Sigmoid colon (tissue), 6 donors: ENCODE measurements at regions not wholly inside any gene's neighbourhood (a gene's known extent, or its start where the extent isn't known, plus 50 kb on each side); places are given as distances from the start of the nearest gene placed in this dataset.
"Not testable (repeated sequence)": the region's sequence is repeated elsewhere in the genome, so short reads cannot be mapped to it uniquely, and the experiment has no call there.

Experiments
- DNase-seq: peaks from one replicate; pipeline ENCODE4 v3.0.0-alpha.2; 2019
- H3K27ac ChIP-seq, 4 donors: fragments of 200-600 bp; sonication (generic); one replicate each; pipeline ENCODE4 v1.5.1; 2016 to 2019; ENCODE audit warnings: mild to moderate bottlenecking in 1 of 4
- H3K27me3 ChIP-seq, 3 donors: fragments of 200-600 bp; sonication (generic); one replicate each; pipeline ENCODE4 v1.5.1; 2019; ENCODE audit warnings: mild to moderate bottlenecking in 1 of 3
- H3K36me3 ChIP-seq, 4 donors: fragments of 200-600 bp; sonication (generic); one replicate each; pipeline ENCODE4 v1.5.1; 2016 to 2019
- H3K4me1 ChIP-seq, 4 donors: fragments of 200-600 bp; sonication (generic); one replicate each; pipeline ENCODE4 v1.5.1; 2017 to 2019
- H3K4me3 ChIP-seq, 4 donors: fragments of 200-600 bp; sonication (generic); one replicate each; pipeline ENCODE4 v1.5.1; 2017 to 2019; ENCODE audit warnings: mild to moderate bottlenecking in 2 of 4, moderate library complexity in 1 of 4
- H3K9me3 ChIP-seq, 4 donors: fragments of 200-600 bp in 3 of 4; sonication (generic) in 3 of 4; one replicate each; pipeline versions ENCODE4 v1.5.1 to v1.6.1; 2013 to 2019
- CTCF ChIP-seq, 4 experiments: fragments of 450-650 bp in 3 of 4; fragments of 200-600 bp in 1 of 4; IDR thresholded peaks; one replicate each; pipeline ENCODE4 v1.5.1; 2016 to 2019; ENCODE audit warnings: antibody characterized with exemption in 4 of 4, mild to moderate bottlenecking in 3 of 4, moderate library complexity in 2 of 4
- EP300 ChIP-seq, 4 donors: sonication (generic); formaldehyde crosslinking; IDR thresholded peaks; one replicate each; pipeline ENCODE4 v1.6.1; 2017; ENCODE audit warnings: antibody characterized with exemption in 4 of 4
- POLR2A ChIP-seq, 2 donors: fragments of 450-650 bp; IDR thresholded peaks; one replicate each; pipeline ENCODE4 v1.6.1; 2016; ENCODE audit warnings: antibody characterized with exemption in 2 of 2, mild to moderate bottlenecking in 2 of 2, moderate library complexity in 2 of 2
- POLR2AphosphoS5 ChIP-seq, 4 donors: sonication (generic); formaldehyde crosslinking; IDR thresholded peaks; one replicate each; pipeline ENCODE4 v1.6.1; 2017; ENCODE audit warnings: antibody characterized with exemption in 4 of 4
- WGBS, 2 donors: extraction: QIAGEN DNeasy Blood & Tissue Kit; methylation state at CpG; one replicate each; pipeline ENCODE4 v1.1.7; 2013; 5-methylcytosine and 5-hydroxymethylcytosine counted together
- intact Hi-C: fragments of 100-400 bp; cut with DNase I; formaldehyde crosslinking; loops from one replicate; pipeline ENCODE4 v1.15.1; 2023
- donor health status: healthy with polysubstance abuse.
- donor health status: healthy.

- Histone ChIP-seq H3K9me3 (no peaks in the 10 kb centered on the region), H3K4me3 (no peak overlapping the region), H3K4me1 (no peaks in the 10 kb centered on the region), H3K36me3 (no peaks in the 10 kb centered on the region), H3K27me3 (no peaks in the 10 kb centered on the region), H3K27ac (no peak overlapping the region)
- intact Hi-C loops = loop anchor here (5.0 kb wide), 1 partner anchor 927 kb away; no protein-coding TSS in a partner anchor
- DNase-seq = peak; percentile 85
- TF ChIP-seq CTCF (IDR thresholded peaks at IDR 0.05) (peak in 3 of 4 experiments; percentile 39 to 71 (median 60)), POLR2AphosphoS5 (IDR thresholded peaks at IDR 0.05) (no peak)
- WGBS, 2 donors = 16 to 28% methylated on average over 15 of the region's 15 CpGs
Observed at GRCh38 chr10:118423800-118424442, 81.8 kb upstream of the FAM204A start.

DNA sequence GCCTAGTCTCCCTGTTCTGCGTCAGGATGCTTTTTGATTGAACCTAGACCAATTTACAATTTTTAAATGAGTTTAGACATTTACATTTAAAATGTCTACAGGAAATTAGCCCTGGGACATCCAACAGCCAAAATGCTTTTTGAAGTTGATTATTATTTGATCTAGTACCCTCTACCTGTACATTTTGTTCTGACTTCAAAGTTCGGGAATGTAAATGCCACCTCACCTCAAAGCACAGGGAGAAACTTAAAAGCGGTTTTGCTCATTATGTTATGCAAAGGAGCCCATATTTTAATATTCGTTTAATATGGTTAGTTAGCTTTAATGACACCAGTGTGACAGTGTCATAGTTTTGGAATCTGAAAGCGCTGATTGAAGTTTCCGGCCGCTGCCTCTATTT is 80.1 kb upstream of the FAM204A start:
- no peak for TF ChIP-seq POLR2A (IDR thresholded peaks at IDR 0.05)
- no peak for TF ChIP-seq CTCF (IDR thresholded peaks at IDR 0.05)
- TF ChIP-seq EP300 (IDR thresholded peaks at IDR 0.05) = no peak
- no peak for TF ChIP-seq POLR2AphosphoS5 (IDR thresholded peaks at IDR 0.05)
- Histone ChIP-seq H3K36me3 (no peaks in the 10 kb centered on the region), H3K9me3 (no peaks in the 10 kb centered on the region), H3K27ac (no peak overlapping the region), H3K4me3 (no peak overlapping the region), H3K27me3 (no peaks in the 10 kb centered on the region), H3K4me1 (no peaks in the 10 kb centered on the region)
- intact Hi-C loops = loop anchor here (5.0 kb wide), 1 partner anchor 925 kb away; no protein-coding TSS in a partner anchor
- WGBS, 2 donors = 82% methylated on average over 7 of the region's 7 CpGs
- no peak for DNase-seq

DNA sequence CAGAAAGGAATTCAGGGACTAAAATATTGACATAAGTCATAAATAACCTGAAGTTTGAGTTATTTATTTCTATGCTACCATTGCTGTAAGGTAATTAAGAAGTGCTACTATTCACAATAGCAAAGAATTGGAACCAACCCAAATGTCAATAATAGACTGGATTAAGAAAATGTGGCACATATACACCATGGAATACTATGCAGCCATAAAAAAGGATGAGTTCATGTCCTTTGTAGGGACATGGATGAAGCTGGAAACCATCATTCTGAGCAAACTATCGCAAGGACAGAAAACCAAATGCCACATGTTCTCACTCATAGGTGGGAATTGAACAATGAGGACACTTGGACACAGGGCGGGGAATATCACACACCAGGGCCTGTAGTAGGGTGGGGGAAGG is 77.9 kb upstream of the FAM204A start:
- intact Hi-C loops = loop anchor here (5.0 kb wide), 1 partner anchor 923 kb away; no protein-coding TSS in a partner anchor
- WGBS, 2 donors = 86 to 95% methylated on average over 2 of the region's 2 CpGs

DNA sequence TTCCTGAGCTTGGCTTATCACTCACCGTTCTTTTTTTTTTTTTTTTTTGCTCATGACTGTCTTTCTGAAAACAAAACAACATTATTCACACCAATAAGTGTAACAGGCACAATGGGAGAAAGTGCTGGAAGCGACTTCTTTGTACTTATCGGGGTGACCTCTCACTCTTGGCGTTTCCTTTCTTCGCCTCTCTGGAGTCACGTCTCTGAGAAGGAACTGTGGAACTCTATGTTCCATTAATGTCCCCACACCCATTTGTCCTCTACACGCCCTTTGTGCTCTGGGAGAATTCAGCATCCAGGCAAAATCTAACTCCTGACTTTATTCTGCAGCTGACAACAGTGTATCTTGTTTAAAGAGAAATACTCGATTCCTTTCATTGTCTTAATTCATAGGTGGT is 70.8 kb upstream of the FAM204A start:
- Histone ChIP-seq H3K27ac (no peak overlapping the region), H3K9me3 (no peaks in the 10 kb centered on the region), H3K36me3 (no peaks in the 10 kb centered on the region), H3K4me3 (no peak overlapping the region), H3K27me3 (no peaks in the 10 kb centered on the region), H3K4me1 (no peaks in the 10 kb centered on the region)
- intact Hi-C loops = no loop called here
- 81 to 82% methylated on average over 8 of the region's 8 CpGs for WGBS, 2 donors
- no peak for DNase-seq
- TF ChIP-seq POLR2AphosphoS5 (IDR thresholded peaks at IDR 0.05) = no peak
- no peak for TF ChIP-seq CTCF (IDR thresholded peaks at IDR 0.05)
- TF ChIP-seq POLR2A (IDR thresholded peaks at IDR 0.05) = no peak
- TF ChIP-seq EP300 (IDR thresholded peaks at IDR 0.05) = no peak

More for the DNA sequence above, 77.9 kb upstream of the FAM204A start:
- not testable (repeated sequence) for H3K27me3 ChIP-seq, H3K9me3 ChIP-seq, H3K36me3 ChIP-seq, H3K4me1 ChIP-seq, H3K4me3 ChIP-seq, DNase-seq, H3K27ac ChIP-seq

DNA sequence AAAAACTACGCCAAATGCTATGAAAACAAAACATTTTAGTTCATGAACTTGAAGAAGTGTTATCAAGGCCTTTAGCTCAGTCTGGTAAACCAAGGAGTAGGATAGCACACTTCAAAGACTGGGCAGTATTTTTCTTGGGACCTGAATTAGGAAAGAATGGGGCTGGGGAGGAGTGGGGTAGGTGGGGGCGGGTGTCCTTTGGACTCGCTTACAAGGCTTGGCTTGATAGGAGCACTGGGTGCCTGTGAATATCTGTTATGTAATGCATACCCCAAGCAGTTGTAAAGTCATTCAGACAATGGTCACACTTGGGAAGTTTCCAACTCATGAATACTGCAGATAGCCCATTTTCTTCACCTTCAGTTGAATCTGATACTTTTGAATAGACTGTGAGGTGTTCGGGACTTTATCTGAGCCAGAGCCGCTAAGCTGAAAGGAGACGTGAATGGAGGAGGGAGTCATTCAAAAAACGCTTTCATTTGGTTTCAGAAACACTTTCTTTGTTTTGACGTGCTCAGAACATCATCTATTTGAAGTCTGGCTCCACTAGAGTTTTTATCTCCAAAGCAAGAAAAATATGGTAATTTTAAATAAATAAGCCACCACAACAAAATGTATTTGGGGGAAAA is 70.1 kb upstream of the FAM204A start:
- 88 to 90% methylated on average over 8 of the region's 8 CpGs for WGBS, 2 donors
- no peak overlapping the region for H3K4me3 ChIP-seq
- TF ChIP-seq POLR2A (IDR thresholded peaks at IDR 0.05) (no peak), CTCF (IDR thresholded peaks at IDR 0.05) (no peak), POLR2AphosphoS5 (IDR thresholded peaks at IDR 0.05) (no peak), EP300 (IDR thresholded peaks at IDR 0.05) (no peak)
- no peaks in the 10 kb centered on the region for H3K27me3 ChIP-seq
- H3K9me3 ChIP-seq = no peaks in the 10 kb centered on the region
- intact Hi-C loops = no loop called here
- no peak for DNase-seq
- no peaks in the 10 kb centered on the region for H3K4me1 ChIP-seq
- no peak overlapping the region for H3K27ac ChIP-seq
- no peaks in the 10 kb centered on the region for H3K36me3 ChIP-seq
